Panc1 (cell line): ENCODE measurements at regions not wholly inside any gene's neighbourhood (a gene's known extent, or its start where the extent isn't known, plus 50 kb on each side); places are given as distances from the start of the nearest gene placed in this dataset.

ENCODE experiments used
- ATAC-seq: fragments of 200-7000 bp; cut with Tn5 transposase; 2 replicates; pipeline ENCODE4 v1.9.1; 2020; ENCODE audit warnings: mild to moderate bottlenecking, moderate library complexity
- BruUV-seq: library from RNA; stranded (reverse); fragments of 400-500 nt; replicated peaks from 2 replicates; lab custom pipeline; 2021; lab: Mats Ljungman, UMichigan
- CTCF ChIA-PET: fragments of 300-600 bp; sonication (Branson Sonifier 250); formaldehyde crosslinking; loops from one replicate; lab custom pipeline; 2022; ENCODE audit warnings: antibody characterized with exemption; lab: Charles Lee
- POLR2A ChIA-PET: fragments of 300-600 bp; sonication (Branson Sonifier 250); formaldehyde crosslinking; loops from one replicate; lab custom pipeline; 2022; ENCODE audit warnings: antibody characterized with exemption; lab: Charles Lee
- DNase-seq: peaks from one replicate; pipeline ENCODE4 v3.0.0-alpha.2; 2010; ENCODE audit warnings: low read depth, low spot score
- H3K27ac ChIP-seq: 2 replicates; pipeline ENCODE4 v1.5.1; 2011; ENCODE audit warnings: mild to moderate bottlenecking, low read length, inconsistent platforms
- H3K27me3 ChIP-seq: fragments of 200-500 bp; sonication (Bioruptor generic); 2 replicates; pipeline ENCODE4 v1.6.0; 2014; ENCODE audit warnings: low read length, inconsistent platforms; ENCODE audit not compliant: control insufficient read depth, insufficient read depth
- H3K36me3 ChIP-seq: fragments of 200-500 bp; sonication (Bioruptor generic); 2 replicates; pipeline ENCODE4 v1.5.1; 2014; ENCODE audit warnings: inconsistent platforms, mild to moderate bottlenecking, low read length, moderate library complexity; ENCODE audit not compliant: control insufficient read depth, insufficient read depth
- H3K4me1 ChIP-seq: 2 replicates; pipeline ENCODE4 v1.5.1; 2011; ENCODE audit warnings: inconsistent platforms, mild to moderate bottlenecking, low read length, moderate library complexity; ENCODE audit not compliant: control insufficient read depth, insufficient read depth
- H3K4me3 ChIP-seq, 2 experiments: 2 replicates each; pipeline ENCODE4 v1.5.1; 2011 to 2012; ENCODE audit warnings: low read depth in 2 of 2, low read length in 2 of 2, mild to moderate bottlenecking in 2 of 2, inconsistent platforms in 1 of 2, moderate library complexity in 1 of 2
- H3K9me3 ChIP-seq: fragments of 200-500 bp; sonication (Bioruptor generic); 2 replicates; pipeline ENCODE4 v1.5.1; 2014; ENCODE audit warnings: low read depth, mild to moderate bottlenecking, inconsistent platforms, low read length, moderate library complexity; ENCODE audit not compliant: control insufficient read depth, insufficient read depth
- CTCF ChIP-seq: fragments of 450-650 bp; IDR thresholded peaks from 2 replicates; pipeline ENCODE4 v1.5.1; 2017; ENCODE audit warnings: mild to moderate bottlenecking
- POLR2AphosphoS5 ChIP-seq: IDR thresholded peaks from 2 replicates; pipeline ENCODE4 v1.6.1; 2012; ENCODE audit warnings: mild to moderate bottlenecking, low read depth, low read length, moderate library complexity
- REST ChIP-seq, 2 experiments: IDR thresholded peaks; 2 replicates each; pipeline ENCODE4 v1.6.1; 2011 to 2012; ENCODE audit warnings: low read depth in 2 of 2, control low read depth in 1 of 2, low read length in 1 of 2, mild to moderate bottlenecking in 1 of 2, moderate library complexity in 1 of 2; ENCODE audit not compliant: insufficient read depth in 1 of 2
- SIN3A ChIP-seq: IDR thresholded peaks from 2 replicates; pipeline ENCODE4 v1.6.1; 2012; ENCODE audit warnings: low read depth, mild to moderate bottlenecking, low read length, moderate library complexity, borderline replicate concordance; ENCODE audit not compliant: insufficient read depth
- TCF7L2 ChIP-seq: IDR thresholded peaks from 2 replicates; pipeline ENCODE4 v1.6.1; 2011; ENCODE audit warnings: mild to moderate bottlenecking, low read depth, low read length, inconsistent platforms
- in situ Hi-C: cut with HindIII; loops from 2 replicates; pipeline ENCODE4 v1.10.0; 2016; ENCODE audit warnings: low sequenced_read_pairs, low pct_unique_long_range_greater_than_20kb
- intact Hi-C: fragments of 100-400 bp; cut with micrococcal nuclease; formaldehyde crosslinking; loops from one replicate; pipeline ENCODE4 v1.10.0; 2022; ENCODE audit not compliant: unreplicated experiment

- H3K36me3 ChIP-seq, result no peaks in the 10 kb centered on the region
- no TSS peak for BruUV-seq
- ATAC-seq, result no peak
- ChIA-PET POLR2A (no interaction called here), CTCF (no interaction called here)
- 0 out of 2 replicates have a peak, but pooled peaks cover 3% of the 10 kb centered on the region for H3K9me3 ChIP-seq
- no peak overlapping the region for H3K27ac ChIP-seq
- intact Hi-C loops (no loop called here), in situ Hi-C loops (no loop called here)
- TF ChIP-seq REST (IDR thresholded peaks at IDR 0.05; ENCODE audit: insufficient read depth in 1 of 2, low read depth in 2 of 2, low read length in 1 of 2), result no peak
- DNase-seq, result no peak
- H3K27me3 ChIP-seq, result no peaks in the 10 kb centered on the region
- no peaks in the 10 kb centered on the region for H3K4me1 ChIP-seq
- H3K4me3 ChIP-seq, result no peak overlapping the region
These were observed 1359.3 kb downstream of the REEP3 start for GRCh38 chr10:64880546-64880945.

GRCh38 chr10:64881257-64881656 is 1360.1 kb downstream of the REEP3 start:
- in situ Hi-C loops, result no loop called here
- no peak for ATAC-seq
- no peaks in the 10 kb centered on the region for H3K27me3 ChIP-seq
- POLR2A ChIA-PET, result no interaction called here
- intact Hi-C loops, result no loop called here
- no TSS peak for BruUV-seq
- CTCF ChIA-PET, result no interaction called here
- DNase-seq, result no peak
- no peaks in the 10 kb centered on the region for H3K4me1 ChIP-seq
- H3K27ac ChIP-seq, result no peak overlapping the region
- H3K36me3 ChIP-seq, result no peaks in the 10 kb centered on the region
- H3K9me3 ChIP-seq, result 0 out of 2 replicates have a peak, but pooled peaks cover 3% of the 10 kb centered on the region
- TF ChIP-seq POLR2AphosphoS5, result no peak
- no peak for TF ChIP-seq SIN3A
- TF ChIP-seq TCF7L2, result no peak
- TF ChIP-seq REST (IDR thresholded peaks at IDR 0.05; ENCODE audit: insufficient read depth in 1 of 2, low read depth in 2 of 2, low read length in 1 of 2), result no peak
- TF ChIP-seq CTCF, result no peak
- no peak overlapping the region for H3K4me3 ChIP-seq
